HL-60 (cell line): ENCODE measurements at regions not wholly inside any gene's neighbourhood (a gene's known extent, or its start where the extent isn't known, plus 50 kb on each side); places are given as distances from the start of the nearest gene placed in this dataset.

ENCODE experiments used
- TF ChIP-seq, protein P1 (sequence below): IDR thresholded peaks from one replicate; pipeline ENCODE4 v1.5.1; 2011; ENCODE audit warnings: low read length, control low read depth, inconsistent platforms; ENCODE audit not compliant: insufficient read depth
- TF ChIP-seq, protein P2 (sequence below): IDR thresholded peaks from 2 replicates; pipeline ENCODE4 v1.6.1; 2012; ENCODE audit warnings: low read depth; ENCODE audit not compliant: insufficient replicate concordance

DNA sequence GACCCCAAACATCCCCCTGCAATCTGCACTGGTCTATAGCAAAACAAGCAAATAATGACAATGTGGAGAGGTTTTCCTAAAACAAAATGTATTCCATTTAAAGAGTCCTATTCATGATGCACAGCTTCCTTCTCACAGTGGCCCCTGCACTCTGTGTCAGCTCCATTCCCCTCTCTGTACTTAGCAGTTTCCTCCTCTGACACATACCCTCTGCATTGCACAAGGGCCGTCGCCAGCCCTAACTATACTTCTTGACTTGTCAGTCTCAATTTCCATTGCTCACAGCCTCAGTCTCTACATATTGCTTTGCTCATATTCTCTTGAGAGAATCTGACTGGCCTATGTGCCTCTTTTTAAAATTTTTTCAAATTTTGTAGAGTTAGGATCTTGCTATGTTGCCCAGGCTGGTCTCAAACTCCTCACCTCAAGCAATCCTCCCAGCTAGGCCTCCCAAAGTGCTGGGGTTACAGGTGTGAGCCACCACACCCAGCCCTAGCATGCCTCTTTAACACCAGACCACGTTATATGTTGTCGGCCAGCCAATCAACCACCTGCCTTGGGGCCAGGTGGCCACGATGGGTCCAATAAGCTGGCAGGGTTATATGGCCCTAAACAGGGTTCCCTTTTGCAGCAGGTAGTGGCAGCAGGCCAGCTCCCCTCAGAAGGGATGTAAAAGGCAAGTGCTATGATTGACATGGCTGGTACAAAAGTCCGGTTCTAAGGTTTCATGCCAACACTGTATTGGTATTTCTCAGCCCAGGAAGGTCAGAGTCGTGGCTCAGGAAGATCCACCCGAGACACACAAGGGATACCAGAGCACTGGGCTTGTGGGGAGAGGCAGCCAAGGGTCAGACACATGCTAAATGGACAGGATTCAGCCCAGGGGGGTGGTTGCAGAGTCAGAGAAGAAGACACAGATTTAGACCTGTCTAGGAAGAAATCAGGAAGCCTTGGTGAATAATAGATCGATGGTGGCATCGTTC, 59.0 kb upstream of the SMAD3 start:
- TF ChIP-seq, protein P1, sequence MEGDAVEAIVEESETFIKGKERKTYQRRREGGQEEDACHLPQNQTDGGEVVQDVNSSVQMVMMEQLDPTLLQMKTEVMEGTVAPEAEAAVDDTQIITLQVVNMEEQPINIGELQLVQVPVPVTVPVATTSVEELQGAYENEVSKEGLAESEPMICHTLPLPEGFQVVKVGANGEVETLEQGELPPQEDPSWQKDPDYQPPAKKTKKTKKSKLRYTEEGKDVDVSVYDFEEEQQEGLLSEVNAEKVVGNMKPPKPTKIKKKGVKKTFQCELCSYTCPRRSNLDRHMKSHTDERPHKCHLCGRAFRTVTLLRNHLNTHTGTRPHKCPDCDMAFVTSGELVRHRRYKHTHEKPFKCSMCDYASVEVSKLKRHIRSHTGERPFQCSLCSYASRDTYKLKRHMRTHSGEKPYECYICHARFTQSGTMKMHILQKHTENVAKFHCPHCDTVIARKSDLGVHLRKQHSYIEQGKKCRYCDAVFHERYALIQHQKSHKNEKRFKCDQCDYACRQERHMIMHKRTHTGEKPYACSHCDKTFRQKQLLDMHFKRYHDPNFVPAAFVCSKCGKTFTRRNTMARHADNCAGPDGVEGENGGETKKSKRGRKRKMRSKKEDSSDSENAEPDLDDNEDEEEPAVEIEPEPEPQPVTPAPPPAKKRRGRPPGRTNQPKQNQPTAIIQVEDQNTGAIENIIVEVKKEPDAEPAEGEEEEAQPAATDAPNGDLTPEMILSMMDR, result no peak
- TF ChIP-seq, protein P2, sequence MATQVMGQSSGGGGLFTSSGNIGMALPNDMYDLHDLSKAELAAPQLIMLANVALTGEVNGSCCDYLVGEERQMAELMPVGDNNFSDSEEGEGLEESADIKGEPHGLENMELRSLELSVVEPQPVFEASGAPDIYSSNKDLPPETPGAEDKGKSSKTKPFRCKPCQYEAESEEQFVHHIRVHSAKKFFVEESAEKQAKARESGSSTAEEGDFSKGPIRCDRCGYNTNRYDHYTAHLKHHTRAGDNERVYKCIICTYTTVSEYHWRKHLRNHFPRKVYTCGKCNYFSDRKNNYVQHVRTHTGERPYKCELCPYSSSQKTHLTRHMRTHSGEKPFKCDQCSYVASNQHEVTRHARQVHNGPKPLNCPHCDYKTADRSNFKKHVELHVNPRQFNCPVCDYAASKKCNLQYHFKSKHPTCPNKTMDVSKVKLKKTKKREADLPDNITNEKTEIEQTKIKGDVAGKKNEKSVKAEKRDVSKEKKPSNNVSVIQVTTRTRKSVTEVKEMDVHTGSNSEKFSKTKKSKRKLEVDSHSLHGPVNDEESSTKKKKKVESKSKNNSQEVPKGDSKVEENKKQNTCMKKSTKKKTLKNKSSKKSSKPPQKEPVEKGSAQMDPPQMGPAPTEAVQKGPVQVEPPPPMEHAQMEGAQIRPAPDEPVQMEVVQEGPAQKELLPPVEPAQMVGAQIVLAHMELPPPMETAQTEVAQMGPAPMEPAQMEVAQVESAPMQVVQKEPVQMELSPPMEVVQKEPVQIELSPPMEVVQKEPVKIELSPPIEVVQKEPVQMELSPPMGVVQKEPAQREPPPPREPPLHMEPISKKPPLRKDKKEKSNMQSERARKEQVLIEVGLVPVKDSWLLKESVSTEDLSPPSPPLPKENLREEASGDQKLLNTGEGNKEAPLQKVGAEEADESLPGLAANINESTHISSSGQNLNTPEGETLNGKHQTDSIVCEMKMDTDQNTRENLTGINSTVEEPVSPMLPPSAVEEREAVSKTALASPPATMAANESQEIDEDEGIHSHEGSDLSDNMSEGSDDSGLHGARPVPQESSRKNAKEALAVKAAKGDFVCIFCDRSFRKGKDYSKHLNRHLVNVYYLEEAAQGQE, result no peak
